ENCODE measurements at regions not wholly inside any gene's neighbourhood (a gene's known extent, or its start where the extent isn't known, plus 50 kb on each side); places are given as distances from the start of the nearest gene placed in this dataset.

DNA sequence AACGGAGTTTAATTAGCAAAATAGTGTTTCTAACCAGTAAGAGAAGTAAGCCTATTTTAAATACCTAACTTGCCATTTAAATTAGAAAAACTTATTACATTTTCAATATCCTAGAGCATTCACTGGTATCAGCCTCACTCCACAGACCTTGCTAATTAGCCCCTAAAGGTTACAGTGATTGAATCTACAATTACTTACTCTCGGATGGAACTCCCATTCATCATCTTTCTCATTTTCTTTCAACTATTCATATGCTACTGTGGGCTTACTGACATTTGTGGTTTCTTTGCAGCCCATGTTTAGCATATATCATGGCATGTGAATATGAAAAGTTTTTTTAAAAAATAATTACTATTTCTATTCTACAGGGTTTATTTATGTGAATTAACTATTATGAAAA, 86.4 kb downstream of the GPR37 start:
- Histone ChIP-seq H3K27me3 (ENCODE audit: insufficient read depth, poor library complexity, severe bottlenecking) (no peaks in the 10 kb centered on the region), H3K27ac (replicated peaks) (no peak overlapping the region), H3K4me3 (replicated peaks; ENCODE audit: insufficient read depth, low read length) (no peak overlapping the region)
- TF ChIP-seq GABPA (IDR thresholded peaks at IDR 0.05; ENCODE audit: low read depth) (no peak), SPI1 (IDR thresholded peaks at IDR 0.05; ENCODE audit: borderline replicate concordance, low read depth) (no peak), POLR2AphosphoS5 (IDR thresholded peaks at IDR 0.05; ENCODE audit: low read depth) (no peak)
- TF ChIP-seq, protein P1, sequence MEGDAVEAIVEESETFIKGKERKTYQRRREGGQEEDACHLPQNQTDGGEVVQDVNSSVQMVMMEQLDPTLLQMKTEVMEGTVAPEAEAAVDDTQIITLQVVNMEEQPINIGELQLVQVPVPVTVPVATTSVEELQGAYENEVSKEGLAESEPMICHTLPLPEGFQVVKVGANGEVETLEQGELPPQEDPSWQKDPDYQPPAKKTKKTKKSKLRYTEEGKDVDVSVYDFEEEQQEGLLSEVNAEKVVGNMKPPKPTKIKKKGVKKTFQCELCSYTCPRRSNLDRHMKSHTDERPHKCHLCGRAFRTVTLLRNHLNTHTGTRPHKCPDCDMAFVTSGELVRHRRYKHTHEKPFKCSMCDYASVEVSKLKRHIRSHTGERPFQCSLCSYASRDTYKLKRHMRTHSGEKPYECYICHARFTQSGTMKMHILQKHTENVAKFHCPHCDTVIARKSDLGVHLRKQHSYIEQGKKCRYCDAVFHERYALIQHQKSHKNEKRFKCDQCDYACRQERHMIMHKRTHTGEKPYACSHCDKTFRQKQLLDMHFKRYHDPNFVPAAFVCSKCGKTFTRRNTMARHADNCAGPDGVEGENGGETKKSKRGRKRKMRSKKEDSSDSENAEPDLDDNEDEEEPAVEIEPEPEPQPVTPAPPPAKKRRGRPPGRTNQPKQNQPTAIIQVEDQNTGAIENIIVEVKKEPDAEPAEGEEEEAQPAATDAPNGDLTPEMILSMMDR (IDR thresholded peaks at IDR 0.05; ENCODE audit: insufficient read depth, low read length): no peak
- TF ChIP-seq, protein P2, sequence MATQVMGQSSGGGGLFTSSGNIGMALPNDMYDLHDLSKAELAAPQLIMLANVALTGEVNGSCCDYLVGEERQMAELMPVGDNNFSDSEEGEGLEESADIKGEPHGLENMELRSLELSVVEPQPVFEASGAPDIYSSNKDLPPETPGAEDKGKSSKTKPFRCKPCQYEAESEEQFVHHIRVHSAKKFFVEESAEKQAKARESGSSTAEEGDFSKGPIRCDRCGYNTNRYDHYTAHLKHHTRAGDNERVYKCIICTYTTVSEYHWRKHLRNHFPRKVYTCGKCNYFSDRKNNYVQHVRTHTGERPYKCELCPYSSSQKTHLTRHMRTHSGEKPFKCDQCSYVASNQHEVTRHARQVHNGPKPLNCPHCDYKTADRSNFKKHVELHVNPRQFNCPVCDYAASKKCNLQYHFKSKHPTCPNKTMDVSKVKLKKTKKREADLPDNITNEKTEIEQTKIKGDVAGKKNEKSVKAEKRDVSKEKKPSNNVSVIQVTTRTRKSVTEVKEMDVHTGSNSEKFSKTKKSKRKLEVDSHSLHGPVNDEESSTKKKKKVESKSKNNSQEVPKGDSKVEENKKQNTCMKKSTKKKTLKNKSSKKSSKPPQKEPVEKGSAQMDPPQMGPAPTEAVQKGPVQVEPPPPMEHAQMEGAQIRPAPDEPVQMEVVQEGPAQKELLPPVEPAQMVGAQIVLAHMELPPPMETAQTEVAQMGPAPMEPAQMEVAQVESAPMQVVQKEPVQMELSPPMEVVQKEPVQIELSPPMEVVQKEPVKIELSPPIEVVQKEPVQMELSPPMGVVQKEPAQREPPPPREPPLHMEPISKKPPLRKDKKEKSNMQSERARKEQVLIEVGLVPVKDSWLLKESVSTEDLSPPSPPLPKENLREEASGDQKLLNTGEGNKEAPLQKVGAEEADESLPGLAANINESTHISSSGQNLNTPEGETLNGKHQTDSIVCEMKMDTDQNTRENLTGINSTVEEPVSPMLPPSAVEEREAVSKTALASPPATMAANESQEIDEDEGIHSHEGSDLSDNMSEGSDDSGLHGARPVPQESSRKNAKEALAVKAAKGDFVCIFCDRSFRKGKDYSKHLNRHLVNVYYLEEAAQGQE (IDR thresholded peaks at IDR 0.05; ENCODE audit: insufficient replicate concordance, low read depth): no peak
- DNase-seq (ENCODE audit: low read depth in 1 of 2, low spot score in 1 of 2): no peak

DNA sequence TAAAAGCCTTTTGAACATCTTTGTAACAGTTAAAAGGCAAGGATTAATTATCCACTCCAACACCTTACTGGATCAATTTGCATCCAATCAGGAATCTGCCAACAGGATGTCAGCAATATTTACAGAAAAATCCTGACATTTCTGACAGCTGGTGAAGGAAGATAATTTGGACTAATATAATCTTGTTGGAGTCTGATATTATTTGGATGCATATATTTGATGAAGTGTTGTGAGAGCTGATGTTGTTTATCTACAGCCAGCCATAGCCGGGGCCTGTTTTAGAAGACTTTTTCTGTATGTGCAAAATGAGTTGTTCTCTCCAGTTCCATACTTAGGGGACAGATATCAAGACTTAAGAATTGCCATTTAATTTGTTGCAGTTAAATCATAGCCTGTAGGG, 91.1 kb downstream of the GPR37 start:
- Histone ChIP-seq H3K27ac (replicated peaks) (no peak overlapping the region), H3K27me3 (ENCODE audit: insufficient read depth, poor library complexity, severe bottlenecking) (no peaks in the 10 kb centered on the region), H3K4me3 (replicated peaks; ENCODE audit: insufficient read depth, low read length) (no peak overlapping the region)
- TF ChIP-seq, protein P2 (IDR thresholded peaks at IDR 0.05; ENCODE audit: insufficient replicate concordance, low read depth): no peak
- no peak for TF ChIP-seq GABPA (IDR thresholded peaks at IDR 0.05; ENCODE audit: low read depth)
- TF ChIP-seq SPI1 (IDR thresholded peaks at IDR 0.05; ENCODE audit: borderline replicate concordance, low read depth): no peak
- TF ChIP-seq, protein P1 (IDR thresholded peaks at IDR 0.05; ENCODE audit: insufficient read depth, low read length): no peak
- no peak for TF ChIP-seq POLR2AphosphoS5 (IDR thresholded peaks at IDR 0.05; ENCODE audit: low read depth)
- no peak for DNase-seq (ENCODE audit: low read depth in 1 of 2, low spot score in 1 of 2)

DNA sequence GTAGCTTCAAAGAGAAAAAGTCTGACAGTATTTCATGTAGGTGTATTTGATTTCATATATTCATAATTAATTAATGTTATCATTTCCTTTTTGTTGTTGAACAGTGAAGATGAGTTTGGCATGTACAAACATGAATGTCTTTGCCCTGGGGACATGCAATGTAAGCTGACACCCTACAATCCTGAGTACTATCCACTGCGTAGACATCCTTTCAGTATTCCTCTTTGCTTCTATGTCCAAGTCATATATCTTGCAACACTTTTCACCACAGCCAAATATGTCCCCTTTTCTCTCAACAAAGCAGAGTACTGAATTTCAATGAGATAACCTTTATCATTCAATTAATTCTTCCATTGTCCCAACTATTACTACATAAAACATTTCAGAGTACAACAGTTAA, 93.6 kb downstream of the GPR37 start:
- Histone ChIP-seq H3K27ac (replicated peaks) (no peak overlapping the region), H3K4me3 (replicated peaks; ENCODE audit: insufficient read depth, low read length) (no peak overlapping the region), H3K27me3 (ENCODE audit: insufficient read depth, poor library complexity, severe bottlenecking) (no peaks in the 10 kb centered on the region)
- no peak for DNase-seq (ENCODE audit: low read depth in 1 of 2, low spot score in 1 of 2)
- no peak for TF ChIP-seq POLR2AphosphoS5 (IDR thresholded peaks at IDR 0.05; ENCODE audit: low read depth)
- TF ChIP-seq SPI1 (IDR thresholded peaks at IDR 0.05; ENCODE audit: borderline replicate concordance, low read depth): no peak
- TF ChIP-seq, protein P1 (IDR thresholded peaks at IDR 0.05; ENCODE audit: insufficient read depth, low read length): no peak
- TF ChIP-seq, protein P2 (IDR thresholded peaks at IDR 0.05; ENCODE audit: insufficient replicate concordance, low read depth): no peak
- no peak for TF ChIP-seq GABPA (IDR thresholded peaks at IDR 0.05; ENCODE audit: low read depth)

Data from HL-60 (cell line).